B cell (primary cell): ENCODE measurements at regions not wholly inside any gene's neighbourhood (a gene's known extent, or its start where the extent isn't known, plus 50 kb on each side); places are given as distances from the start of the nearest gene placed in this dataset.

ENCODE experiments used
- ATAC-seq: fragments of 200-7000 bp; cut with Tn5 transposase; one replicate; pipeline ENCODE4 v1.10.0; 2021; ENCODE audit warnings: low read depth, mild to moderate bottlenecking, moderate number of reproducible peaks, moderate library complexity
- CTCF ChIA-PET: fragments of 350-600 bp; sonication (Branson Sonifier 250); formaldehyde crosslinking; loops from one replicate; lab custom pipeline; 2021; ENCODE audit warnings: antibody characterized with exemption, inconsistent platforms; lab: Charles Lee
- POLR2A ChIA-PET: fragments of 350-600 bp; sonication (Branson Sonifier 250); formaldehyde crosslinking; loops from one replicate; lab custom pipeline; 2021; ENCODE audit warnings: antibody characterized with exemption; lab: Charles Lee
- DNase-seq: peaks from one replicate; pipeline ENCODE4 v3.0.0; 2013
- H2AFZ ChIP-seq: 2 replicates; pipeline ENCODE4 v1.6.1; 2012; ENCODE audit warnings: mild to moderate bottlenecking, low read depth, low read length; ENCODE audit not compliant: insufficient read depth, poor library complexity, severe bottlenecking
- H3K27ac ChIP-seq, 2 donors: 1 replicate in 1 of 2; 2 replicates in 1 of 2; pipeline ENCODE4 v1.5.1; 2012 to 2013; ENCODE audit warnings: low read length in 2 of 2, mild to moderate bottlenecking in 2 of 2, moderate library complexity in 1 of 2
- H3K27me3 ChIP-seq, 4 experiments: fragments of 200-600 bp in 1 of 4; sonication (generic) in 1 of 4; replicated peaks in 1 of 4; 1 replicate in 2 of 4; 2 replicates in 2 of 4; pipeline versions ENCODE4 v1.6.1 to v1.7.0; 2013 to 2016; ENCODE audit warnings: low read length in 3 of 4, mild to moderate bottlenecking in 2 of 4, mixed read lengths in 1 of 4, moderate library complexity in 1 of 4; ENCODE audit not compliant: insufficient read depth in 4 of 4, control insufficient read depth in 3 of 4; ENCODE audit errors: control extremely low read depth in 1 of 4
- H3K36me3 ChIP-seq, 2 experiments: replicated peaks in 1 of 2; 1 replicate in 1 of 2; 2 replicates in 1 of 2; pipeline versions ENCODE4 v1.6.1 to v1.7.1; 2013; ENCODE audit warnings: low read length in 1 of 2; ENCODE audit not compliant: insufficient read depth in 2 of 2, control insufficient read depth in 1 of 2; ENCODE audit errors: control extremely low read depth in 1 of 2, extremely low read depth in 1 of 2
- H3K4me1 ChIP-seq, 2 donors: fragments of 200-600 bp in 1 of 2; sonication (generic) in 1 of 2; 1 replicate in 1 of 2; 2 replicates in 1 of 2; pipeline versions ENCODE4 v1.5.1 to v1.6.1; 2013 to 2017; ENCODE audit warnings: low read length in 2 of 2; ENCODE audit not compliant: control insufficient read depth in 2 of 2, insufficient read depth in 2 of 2
- H3K4me2 ChIP-seq: replicated peaks from 2 replicates; pipeline ENCODE3; 2012; ENCODE audit warnings: mild to moderate bottlenecking, low read depth, low read length; ENCODE audit not compliant: poor library complexity, severe bottlenecking
- H3K4me3 ChIP-seq, 5 experiments: fragments of 200-600 bp in 1 of 5; sonication (generic) in 1 of 5; 1 replicate in 3 of 5; 2 replicates in 2 of 5; pipeline versions ENCODE4 v1.5.1 to v1.7.0; 2011 to 2016; ENCODE audit warnings: low read length in 4 of 5, mild to moderate bottlenecking in 4 of 5, low read depth in 2 of 5, control low read depth in 1 of 5, moderate library complexity in 1 of 5; ENCODE audit not compliant: insufficient read depth in 1 of 5; ENCODE audit errors: control extremely low read depth in 1 of 5, extremely low read depth in 1 of 5
- H3K79me2 ChIP-seq: fragments of 200-600 bp; sonication (generic); one replicate; pipeline ENCODE4 v1.6.0; 2016; ENCODE audit warnings: low read length; ENCODE audit not compliant: control insufficient read depth, insufficient read depth
- H3K9ac ChIP-seq: fragments of 200-600 bp; sonication (generic); 2 replicates; pipeline ENCODE4 v1.6.1; 2017; ENCODE audit warnings: mild to moderate bottlenecking, low read length, moderate library complexity
- H3K9me3 ChIP-seq, 3 donors: one replicate each; pipeline versions ENCODE4 v1.6.1 to v1.7.1; 2013; ENCODE audit warnings: low read length in 2 of 3; ENCODE audit not compliant: control insufficient read depth in 2 of 3, insufficient read depth in 1 of 3; ENCODE audit errors: control extremely low read depth in 1 of 3
- H4K20me1 ChIP-seq: 2 replicates; pipeline ENCODE4 v1.6.0; 2012; ENCODE audit warnings: mild to moderate bottlenecking, low read length; ENCODE audit not compliant: insufficient read depth, control insufficient read depth, poor library complexity, severe bottlenecking
- H3K27ac Mint-ChIP-seq: one replicate; pipeline ENCODE4 v1.8.0; 2021; ENCODE audit warnings: mixed read lengths
- H3K27me3 Mint-ChIP-seq: one replicate; pipeline ENCODE4 v1.8.0; 2021; ENCODE audit warnings: mixed read lengths
- H3K4me1 Mint-ChIP-seq: one replicate; pipeline ENCODE4 v1.8.0; 2021; ENCODE audit warnings: mixed read lengths
- H3K4me3 Mint-ChIP-seq: one replicate; pipeline ENCODE4 v1.8.0; 2021; ENCODE audit warnings: mixed read lengths
- H3K9me3 Mint-ChIP-seq: one replicate; pipeline ENCODE4 v1.8.0; 2022; ENCODE audit warnings: mixed read lengths; ENCODE audit not compliant: insufficient read depth
- CTCF ChIP-seq: fragments of 200-600 bp; IDR thresholded peaks from one replicate; pipeline ENCODE4 v1.8.0; 2022; ENCODE audit warnings: antibody characterized with exemption, mild to moderate bottlenecking
- EZH2 ChIP-seq: IDR thresholded peaks from 2 replicates; pipeline ENCODE4 v1.6.1; 2012; ENCODE audit warnings: borderline replicate concordance, low read depth, mild to moderate bottlenecking, moderate library complexity, low read length; ENCODE audit not compliant: insufficient read depth, poor library complexity, severe bottlenecking
- WGBS: methylation state at CpG from one replicate; pipeline ENCODE4 v1.1.5; 2013; ENCODE audit warnings: missing lambda C conversion rate; ENCODE audit not compliant: insufficient coverage; 5-methylcytosine and 5-hydroxymethylcytosine counted together
- intact Hi-C: fragments of 100-400 bp; cut with micrococcal nuclease; formaldehyde crosslinking; loops from one replicate; pipeline ENCODE4 v1.10.0; 2022

GRCh38 chr12:90706036-90706435 lies 248.9 kb downstream of the CCER1 start:
- Histone ChIP-seq H3K9me3 (no peaks in the 10 kb centered on the region), H3K27me3 (no peaks in the 10 kb centered on the region), H3K27ac (no peak overlapping the region), H3K4me1 (no peaks in the 10 kb centered on the region), H3K36me3 (no peaks in the 10 kb centered on the region), H3K4me3 (no peak overlapping the region), H3K9ac (no peak overlapping the region), H4K20me1 (no peaks in the 10 kb centered on the region), H3K4me2 (no peak overlapping the region), H3K79me2 (no peaks in the 10 kb centered on the region), H2AFZ (no peak overlapping the region)
- DNase-seq (no peak), ATAC-seq (no peak)
- 95% methylated on average over 7 of the region's 10 CpGs for WGBS
- ChIA-PET CTCF (no interaction called here), POLR2A (no interaction called here)
- TF ChIP-seq EZH2: no peak
- no peak for TF ChIP-seq CTCF
- H3K9me3 Mint-ChIP-seq: no peaks in the 10 kb centered on the region
- no peak overlapping the region for H3K4me3 Mint-ChIP-seq
- H3K27me3 Mint-ChIP-seq: no peaks in the 10 kb centered on the region
- intact Hi-C loops: no loop called here
- H3K4me1 Mint-ChIP-seq: no peaks in the 10 kb centered on the region
- no peak overlapping the region for H3K27ac Mint-ChIP-seq

- Mint-ChIP-seq H3K27me3 (no peaks in the 10 kb centered on the region), H3K27ac (no peak overlapping the region), H3K4me1 (no peaks in the 10 kb centered on the region), H3K4me3 (no peak overlapping the region), H3K9me3 (no peaks in the 10 kb centered on the region)
- H4K20me1 ChIP-seq: no peaks in the 10 kb centered on the region
- H3K27me3 ChIP-seq: no peaks in the 10 kb centered on the region
- no peak overlapping the region for H3K9ac ChIP-seq
- WGBS: no CpG with 5 or more reads among the region's 2 CpGs
- CTCF ChIA-PET: no interaction called here
- H3K9me3 ChIP-seq: no peaks in the 10 kb centered on the region
- no peak overlapping the region for H3K27ac ChIP-seq
- ATAC-seq: no peak
- no peak overlapping the region for H2AFZ ChIP-seq
- POLR2A ChIA-PET: no interaction called here
- intact Hi-C loops: no loop called here
- TF ChIP-seq EZH2 (no peak), CTCF (no peak)
- no peaks in the 10 kb centered on the region for H3K79me2 ChIP-seq
- no peaks in the 10 kb centered on the region for H3K36me3 ChIP-seq
- no peaks in the 10 kb centered on the region for H3K4me1 ChIP-seq
- DNase-seq: no peak
- H3K4me2 ChIP-seq: no peak overlapping the region
- H3K4me3 ChIP-seq: no peak overlapping the region
Observed at GRCh38 chr12:90695415-90695814, 259.6 kb downstream of the CCER1 start.
